ENCODE measurements at regions not wholly inside any gene's neighbourhood (a gene's known extent, or its start where the extent isn't known, plus 50 kb on each side); places are given as distances from the start of the nearest gene placed in this dataset.

GRCh38 chr2:120851116-120851773 is 115.6 kb downstream of the GLI2 start:
- ATAC-seq (ENCODE audit: low FRiP score in 2 of 2), result no peak
- DNase-seq, result no peak
- Histone ChIP-seq H3K4me1 (no peaks in the 10 kb centered on the region), H3K9me3 (peaks cover 0 to 8% (median 4%) of the 10 kb centered on the region in 4 donors), H3K4me3 (no peak overlapping the region), H3K27me3 (no peaks in the 10 kb centered on the region), H3K36me3 (no peaks in the 10 kb centered on the region), H3K27ac (no peak overlapping the region)
- 91 to 100% methylated on average over 1 to 3 of the region's 3 CpGs for WGBS, 2 donors
- TF ChIP-seq POLR2A (IDR thresholded peaks at IDR 0.05), result no peak
- TF ChIP-seq POLR2AphosphoS5 (IDR thresholded peaks at IDR 0.05), result no peak
- TF ChIP-seq, protein P1, sequence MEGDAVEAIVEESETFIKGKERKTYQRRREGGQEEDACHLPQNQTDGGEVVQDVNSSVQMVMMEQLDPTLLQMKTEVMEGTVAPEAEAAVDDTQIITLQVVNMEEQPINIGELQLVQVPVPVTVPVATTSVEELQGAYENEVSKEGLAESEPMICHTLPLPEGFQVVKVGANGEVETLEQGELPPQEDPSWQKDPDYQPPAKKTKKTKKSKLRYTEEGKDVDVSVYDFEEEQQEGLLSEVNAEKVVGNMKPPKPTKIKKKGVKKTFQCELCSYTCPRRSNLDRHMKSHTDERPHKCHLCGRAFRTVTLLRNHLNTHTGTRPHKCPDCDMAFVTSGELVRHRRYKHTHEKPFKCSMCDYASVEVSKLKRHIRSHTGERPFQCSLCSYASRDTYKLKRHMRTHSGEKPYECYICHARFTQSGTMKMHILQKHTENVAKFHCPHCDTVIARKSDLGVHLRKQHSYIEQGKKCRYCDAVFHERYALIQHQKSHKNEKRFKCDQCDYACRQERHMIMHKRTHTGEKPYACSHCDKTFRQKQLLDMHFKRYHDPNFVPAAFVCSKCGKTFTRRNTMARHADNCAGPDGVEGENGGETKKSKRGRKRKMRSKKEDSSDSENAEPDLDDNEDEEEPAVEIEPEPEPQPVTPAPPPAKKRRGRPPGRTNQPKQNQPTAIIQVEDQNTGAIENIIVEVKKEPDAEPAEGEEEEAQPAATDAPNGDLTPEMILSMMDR (IDR thresholded peaks at IDR 0.05), result no peak
- TF ChIP-seq EP300 (IDR thresholded peaks at IDR 0.05), result no peak

GRCh38 chr2:120852200-120852815 is 116.6 kb downstream of the GLI2 start:
- 83 to 87% methylated on average over 5 to 12 of the region's 12 CpGs for WGBS, 2 donors
- DNase-seq (no peak), ATAC-seq (ENCODE audit: low FRiP score in 2 of 2) (no peak)
- Histone ChIP-seq H3K9me3 (peaks cover 0 to 8% (median 4%) of the 10 kb centered on the region in 4 donors), H3K27ac (no peak overlapping the region), H3K4me3 (no peak overlapping the region), H3K27me3 (no peaks in the 10 kb centered on the region), H3K36me3 (no peaks in the 10 kb centered on the region), H3K4me1 (no peaks in the 10 kb centered on the region)
- TF ChIP-seq POLR2AphosphoS5 (IDR thresholded peaks at IDR 0.05) (no peak), EP300 (IDR thresholded peaks at IDR 0.05) (no peak), POLR2A (IDR thresholded peaks at IDR 0.05) (no peak)
- TF ChIP-seq, protein P1 (IDR thresholded peaks at IDR 0.05), result no peak

- H3K36me3 ChIP-seq, result no peaks in the 10 kb centered on the region
- H3K9me3 ChIP-seq, result peaks cover 0 to 8% (median 4%) of the 10 kb centered on the region in 4 donors
- ATAC-seq (ENCODE audit: low FRiP score in 2 of 2), result no peak
- H3K27me3 ChIP-seq, result no peaks in the 10 kb centered on the region
- no peak overlapping the region for H3K4me3 ChIP-seq
- WGBS, 2 donors, result 81 to 91% methylated on average over 4 to 5 of the region's 5 CpGs
- TF ChIP-seq POLR2AphosphoS5 (IDR thresholded peaks at IDR 0.05), result no peak
- TF ChIP-seq, protein P1 (IDR thresholded peaks at IDR 0.05), result no peak
- no peak for TF ChIP-seq POLR2A (IDR thresholded peaks at IDR 0.05)
- TF ChIP-seq EP300 (IDR thresholded peaks at IDR 0.05), result no peak
- no peak for DNase-seq
- H3K27ac ChIP-seq, result no peak overlapping the region
- H3K4me1 ChIP-seq, result no peaks in the 10 kb centered on the region
Measured at GRCh38 chr2:120853306-120854013, 117.8 kb downstream of the GLI2 start.

GRCh38 chr2:120854014-120854620 is 118.4 kb downstream of the GLI2 start:
- TF ChIP-seq EP300 (IDR thresholded peaks at IDR 0.05) (no peak), POLR2A (IDR thresholded peaks at IDR 0.05) (no peak), POLR2AphosphoS5 (IDR thresholded peaks at IDR 0.05) (no peak)
- TF ChIP-seq, protein P1 (IDR thresholded peaks at IDR 0.05), result no peak
- ATAC-seq (ENCODE audit: low FRiP score in 2 of 2), result no peak
- Histone ChIP-seq H3K27me3 (no peaks in the 10 kb centered on the region), H3K4me3 (no peak overlapping the region), H3K27ac (no peak overlapping the region), H3K4me1 (no peaks in the 10 kb centered on the region), H3K36me3 (no peaks in the 10 kb centered on the region), H3K9me3 (peaks cover 0 to 8% (median 4%) of the 10 kb centered on the region in 4 donors)
- WGBS, 2 donors, result 54 to 56% methylated on average over 7 of the region's 7 CpGs
- DNase-seq, result no peak

All from upper lobe of left lung (tissue), 6 donors.